ENCODE measurements at regions not wholly inside any gene's neighbourhood (a gene's known extent, or its start where the extent isn't known, plus 50 kb on each side); places are given as distances from the start of the nearest gene placed in this dataset.
"Not testable (repeated sequence)": the region's sequence is repeated elsewhere in the genome, so short reads cannot be mapped to it uniquely, and the experiment has no call there.

- no peak for DNase-seq (ENCODE audit: low spot score)
Observed at GRCh38 chr6:93083337-93084230, 335.8 kb downstream of the EPHA7 start.

- no peak for DNase-seq (ENCODE audit: low spot score)
Observed at GRCh38 chr6:93081901-93082300, 337.5 kb downstream of the EPHA7 start.

GRCh38 chr6:93079061-93079460 is 340.3 kb downstream of the EPHA7 start:
- DNase-seq (ENCODE audit: low spot score) = no peak

DNA sequence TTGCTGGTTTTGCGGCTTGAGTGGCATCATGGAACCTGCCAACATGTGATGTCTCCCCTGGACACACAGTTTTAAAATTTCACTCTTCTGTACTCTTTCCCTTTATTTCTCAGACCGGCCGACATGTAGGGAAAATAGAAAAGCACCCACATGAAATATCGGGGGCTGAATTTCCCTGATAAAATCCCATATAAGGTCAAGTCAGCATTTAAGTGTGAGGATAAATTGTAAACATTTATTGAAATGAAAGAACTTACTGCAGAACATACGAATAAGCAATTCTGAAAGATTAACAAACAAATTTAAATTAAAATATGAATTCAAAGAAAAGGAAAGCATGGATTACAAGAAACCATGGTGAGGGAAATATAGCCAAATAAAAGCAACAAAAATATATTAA is 345.5 kb downstream of the EPHA7 start:
- DNase-seq (ENCODE audit: low spot score) = no peak

DNA sequence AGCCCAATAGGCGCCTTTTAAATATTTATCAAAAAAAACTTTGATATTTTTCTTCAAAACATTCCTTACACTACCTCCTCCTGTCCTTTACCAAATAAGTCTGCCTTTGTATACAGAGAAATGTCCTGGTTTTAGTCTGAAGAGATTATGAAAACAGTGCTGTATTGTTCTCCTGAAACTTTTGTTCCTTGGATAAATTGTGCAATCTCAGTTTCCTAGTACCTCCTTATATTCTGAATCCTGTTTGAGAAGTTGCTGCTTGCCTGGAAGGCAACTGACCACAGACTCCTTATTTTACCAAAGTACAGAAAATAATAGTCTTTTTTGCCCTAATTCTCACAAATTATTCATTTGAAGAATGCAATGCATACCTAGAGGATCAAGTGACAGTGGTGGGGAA is 349.5 kb downstream of the EPHA7 start:
- no peak for DNase-seq (ENCODE audit: low spot score)

DNA sequence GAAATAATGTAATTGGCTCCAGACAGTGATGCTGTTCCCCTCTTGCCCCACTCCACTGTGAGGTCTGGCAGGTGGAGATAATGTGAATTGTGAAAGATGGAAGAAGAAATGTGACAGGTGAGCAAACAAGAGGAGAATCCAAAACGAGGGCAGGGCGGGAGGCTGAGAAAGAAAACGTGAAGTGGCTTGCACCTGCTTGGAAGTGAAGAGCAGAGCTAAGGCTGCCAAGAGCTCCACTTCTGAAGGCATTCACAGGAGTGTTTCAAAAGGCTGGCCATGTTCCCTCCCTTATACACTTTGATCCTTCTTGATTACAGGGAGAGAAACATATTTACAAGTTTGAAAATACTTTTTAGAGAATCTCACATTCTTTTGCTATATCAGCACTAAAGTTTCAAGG is 359.4 kb downstream of the EPHA7 start:
- DNase-seq (ENCODE audit: low spot score) = no peak

DNA sequence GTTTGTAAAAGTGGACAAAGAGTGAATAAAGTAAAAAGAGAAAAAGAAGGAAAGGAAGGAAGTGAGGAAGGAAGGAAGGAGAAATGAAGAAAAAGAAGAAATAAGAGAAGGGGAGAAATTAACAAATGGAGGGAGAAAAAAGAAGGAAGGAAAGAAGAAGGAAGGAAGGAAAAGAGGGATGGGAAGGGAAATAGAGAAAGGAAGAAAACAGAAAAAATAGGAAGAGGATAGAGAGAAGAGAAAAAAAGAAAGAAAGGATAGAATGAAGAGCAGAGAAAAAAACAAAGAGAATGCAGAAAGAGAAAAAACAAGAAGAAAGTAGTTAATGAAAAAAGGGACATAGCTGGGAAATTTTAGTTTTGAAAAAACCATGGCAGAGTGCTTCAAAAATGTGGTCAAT is 361.8 kb downstream of the EPHA7 start:
- no peak for DNase-seq (ENCODE audit: low spot score)

DNA sequence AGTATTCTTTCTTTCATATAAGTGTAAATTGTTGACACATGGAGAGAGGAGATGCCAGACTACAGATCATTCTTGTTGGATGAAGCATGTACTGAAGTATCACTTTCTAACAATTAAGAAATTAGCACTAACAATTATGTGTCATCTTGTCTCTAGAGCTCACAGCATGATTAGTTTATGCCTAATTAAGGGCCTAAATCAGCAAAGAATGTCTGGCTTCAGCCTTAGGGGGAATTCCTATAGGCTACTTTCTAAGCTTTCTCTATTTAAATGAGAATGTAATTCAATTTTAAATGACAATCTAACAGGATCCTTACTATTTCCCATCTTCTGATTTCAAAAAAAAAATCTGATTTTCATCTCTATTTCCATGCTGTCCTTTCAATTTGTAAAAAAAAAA is 371.0 kb downstream of the EPHA7 start:
- no peak for DNase-seq (ENCODE audit: low spot score)

DNA sequence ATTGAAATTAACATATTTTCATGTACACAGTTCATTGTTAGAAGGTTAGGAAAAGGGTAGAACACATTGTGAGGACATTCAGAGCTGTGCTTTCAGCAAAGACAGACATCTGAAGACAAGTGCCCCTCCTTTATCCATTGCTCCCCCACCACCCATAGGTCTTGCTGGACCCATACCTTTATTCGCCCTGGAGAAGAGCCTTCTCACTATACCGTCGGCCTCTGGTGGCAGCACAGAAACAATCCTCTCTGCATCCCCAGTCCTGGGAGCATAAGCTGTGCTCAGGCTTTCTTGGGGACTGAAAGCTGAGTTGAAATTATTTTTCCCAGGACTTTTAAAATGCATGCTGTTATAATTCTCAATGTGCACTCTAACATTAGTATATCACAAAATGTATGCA is 372.3 kb downstream of the EPHA7 start:
- DNase-seq (ENCODE audit: low spot score) = no peak

- DNase-seq (ENCODE audit: low spot score) = no peak
Observed at GRCh38 chr6:93045156-93045555, 374.2 kb downstream of the EPHA7 start.

GRCh38 chr6:93040375-93040774 is 379.0 kb downstream of the EPHA7 start:
- no peak for DNase-seq (ENCODE audit: low spot score)

- no peak for DNase-seq (ENCODE audit: low spot score)
Observed at GRCh38 chr6:93036835-93037234, 382.5 kb downstream of the EPHA7 start.

DNA sequence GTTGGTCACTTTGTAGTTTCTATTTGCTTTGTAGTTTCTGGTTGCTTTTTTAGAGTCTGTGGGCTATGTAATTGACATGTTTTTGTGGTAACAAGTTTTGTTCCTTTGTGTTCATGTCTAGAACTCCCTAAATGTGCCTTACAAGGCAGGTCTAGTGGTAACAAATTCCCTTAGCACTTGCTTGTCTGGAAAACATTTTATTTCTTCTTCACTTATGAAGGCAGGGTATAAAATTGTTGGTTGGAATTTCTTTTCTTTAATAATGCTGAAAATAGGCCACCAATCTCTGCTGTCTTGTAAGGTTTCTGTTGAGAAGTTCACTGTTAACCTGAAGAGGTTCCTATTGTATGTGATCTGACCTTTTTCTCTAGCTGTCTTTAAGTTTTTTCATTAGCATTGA is 383.6 kb downstream of the EPHA7 start:
- DNase-seq (ENCODE audit: low spot score) = no peak

GRCh38 chr6:93021235-93021915 is 398.0 kb downstream of the EPHA7 start:
- no peak for DNase-seq (ENCODE audit: low spot score)

DNA sequence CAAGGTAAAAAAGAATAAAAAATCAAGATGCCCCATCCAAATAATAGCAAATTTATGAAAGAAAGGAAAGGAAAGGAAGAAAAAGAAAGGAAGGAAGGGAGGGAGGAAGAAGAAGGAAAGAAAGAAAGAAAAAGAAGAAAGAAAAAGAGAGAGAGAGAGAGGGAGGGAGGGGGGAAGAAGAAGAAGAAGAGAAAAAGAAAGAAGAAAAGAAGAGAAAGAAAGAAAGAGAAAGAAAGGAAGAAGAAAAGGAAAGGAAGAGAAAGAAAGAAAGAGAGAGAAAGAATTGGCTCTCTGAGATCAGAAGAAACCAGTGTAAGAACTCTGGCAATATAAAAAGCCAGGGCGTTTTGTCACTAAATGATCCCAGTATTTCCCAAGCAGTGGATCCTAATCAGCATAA is 401.7 kb downstream of the EPHA7 start:
- no peak for DNase-seq (ENCODE audit: low spot score)

DNA sequence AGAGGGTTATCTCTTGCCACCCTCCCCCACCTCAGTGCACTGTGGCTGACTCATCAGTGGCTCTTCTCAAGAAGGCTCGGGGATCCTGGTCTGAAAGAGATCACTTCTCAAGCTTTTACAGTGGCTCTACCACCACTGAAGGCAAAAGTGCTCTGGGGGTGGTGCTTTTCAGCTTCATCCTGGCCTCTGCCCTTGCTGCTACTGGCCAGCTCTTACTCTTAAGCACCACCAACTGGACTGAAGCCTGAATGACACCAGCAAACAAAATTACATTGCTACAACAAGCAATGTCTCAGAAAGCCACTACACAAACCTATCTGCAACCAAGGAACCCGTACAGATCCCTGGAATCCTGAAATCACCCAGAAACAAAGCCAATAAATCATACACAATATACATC is 402.1 kb downstream of the EPHA7 start:
- DNase-seq (ENCODE audit: low spot score) = no peak

GRCh38 chr6:93013054-93013453 is 406.3 kb downstream of the EPHA7 start:
- no peak for DNase-seq (ENCODE audit: low spot score)

GRCh38 chr6:93008375-93008774 is 411.0 kb downstream of the EPHA7 start:
- DNase-seq (ENCODE audit: low spot score) = no peak

DNA sequence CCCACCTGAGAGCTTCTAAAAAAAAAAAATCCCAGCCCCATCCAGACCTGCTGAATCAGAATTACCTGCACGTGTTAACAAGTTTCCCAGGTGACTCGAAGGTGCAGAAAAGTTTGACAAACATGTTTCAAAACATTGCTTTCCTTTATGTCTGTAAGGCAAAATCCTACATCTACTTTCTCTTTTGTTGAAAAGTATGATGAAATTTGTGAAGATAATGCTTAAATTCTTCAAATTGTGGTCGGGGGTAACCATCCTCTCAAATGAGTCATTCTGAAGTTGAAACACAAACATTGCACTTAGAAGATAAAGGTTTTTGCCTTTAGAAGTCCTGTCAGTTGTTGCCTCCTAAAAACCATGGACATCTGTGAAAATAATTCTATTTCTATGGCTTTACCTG is 429.7 kb downstream of the EPHA7 start:
- DNase-seq (ENCODE audit: low spot score) = no peak

DNA sequence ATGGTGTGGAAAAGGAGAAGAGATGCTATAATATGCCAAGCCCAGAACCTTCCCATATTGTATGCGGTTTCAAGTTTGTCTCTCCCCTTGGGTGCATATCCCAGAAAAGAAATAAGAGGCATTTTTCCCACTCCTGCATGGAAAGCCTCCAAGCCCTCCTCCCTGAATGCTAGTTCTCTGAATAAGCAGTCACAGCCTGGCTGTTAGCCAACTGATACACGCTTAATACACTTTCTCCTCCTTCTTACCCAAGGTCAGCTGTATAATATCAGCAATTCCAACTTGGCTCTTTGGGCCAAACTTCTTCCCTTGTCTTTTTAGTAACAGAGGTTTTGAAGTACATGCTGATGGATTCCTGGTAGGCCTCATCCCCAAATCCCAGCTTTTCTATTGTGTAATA is 440.1 kb downstream of the EPHA7 start:
- DNase-seq (ENCODE audit: low spot score) = no peak

DNA sequence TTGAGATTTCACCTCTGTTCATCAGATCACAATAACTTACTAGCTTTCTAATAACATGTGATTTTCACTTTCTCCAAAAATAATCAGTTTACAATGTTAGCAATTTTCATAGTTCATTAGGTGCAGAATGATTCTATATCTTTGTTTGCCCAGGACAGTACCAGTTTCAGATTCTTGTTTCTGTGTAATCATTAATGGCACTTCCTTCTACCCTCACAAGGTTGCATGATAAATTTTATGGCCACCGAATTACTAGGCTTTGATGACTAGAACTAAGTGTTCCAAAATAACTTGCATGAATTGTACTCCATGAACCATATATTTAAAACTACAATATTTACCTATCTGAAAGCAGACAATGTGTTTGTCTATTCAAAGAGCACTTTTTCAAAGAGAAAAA is 442.3 kb downstream of the EPHA7 start:
- DNase-seq (ENCODE audit: low spot score) = no peak

- DNase-seq (ENCODE audit: low spot score) = no peak
Observed at GRCh38 chr6:92967362-92967761, 452.0 kb downstream of the EPHA7 start.

- no peak for DNase-seq (ENCODE audit: low spot score)
Observed at GRCh38 chr6:92962846-92963245, 456.5 kb downstream of the EPHA7 start.

DNA sequence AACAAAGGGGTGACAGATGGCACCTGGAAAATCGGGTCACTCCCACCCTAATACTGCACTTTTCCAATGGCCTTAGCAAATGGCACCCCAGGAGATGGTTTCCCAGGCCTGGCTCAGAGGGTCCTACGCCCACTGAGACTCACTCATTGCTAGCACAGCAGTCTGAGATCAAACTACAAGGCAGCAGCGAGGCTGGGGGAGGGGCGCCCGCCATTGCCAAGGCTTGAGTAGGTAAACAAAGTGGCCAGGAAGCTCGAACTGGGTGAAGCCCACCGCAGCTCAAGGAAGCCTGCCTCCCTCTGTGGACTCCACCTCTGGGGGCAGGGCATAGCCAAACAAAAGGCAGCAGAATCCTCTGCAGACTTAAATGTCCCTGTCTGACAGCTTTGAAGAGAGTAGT is 467.2 kb downstream of the EPHA7 start:
- DNase-seq (ENCODE audit: low spot score) = not testable (repeated sequence)
